Adrenal gland (tissue), 9 donors: ENCODE measurements at regions not wholly inside any gene's neighbourhood (a gene's known extent, or its start where the extent isn't known, plus 50 kb on each side); places are given as distances from the start of the nearest gene placed in this dataset.

Source experiments
- DNase-seq, 7 donors: peaks; one replicate each; pipeline ENCODE4 v3.0.0-alpha.2; 2019 to 2020
- H3K27ac ChIP-seq, 5 donors: fragments of 200-600 bp; sonication (generic) in 4 of 5; 1 replicate in 3 of 5; 2 replicates in 2 of 5; pipeline versions ENCODE4 v1.5.1 to v1.8.0; 2016 to 2020; ENCODE audit warnings: mild to moderate bottlenecking in 1 of 5
- H3K27me3 ChIP-seq: fragments of 200-600 bp; 2 replicates; pipeline ENCODE4 v1.8.0; 2021
- H3K36me3 ChIP-seq, 2 donors: fragments of 200-600 bp; replicated peaks in 1 of 2; 1 replicate in 1 of 2; 2 replicates in 1 of 2; pipeline versions ENCODE4 v1.5.1 to v1.8.0; 2018 to 2022
- H3K4me1 ChIP-seq, 2 donors: fragments of 200-600 bp; replicated peaks in 1 of 2; 1 replicate in 1 of 2; 2 replicates in 1 of 2; pipeline versions ENCODE4 v1.5.1 to v1.8.0; 2018 to 2021
- H3K4me3 ChIP-seq, 4 donors: fragments of 200-600 bp; sonication (generic) in 3 of 4; one replicate each; pipeline ENCODE4 v1.5.1; 2016 to 2018
- H3K9me3 ChIP-seq, 3 donors: fragments of 200-600 bp; sonication (generic) in 1 of 3; replicated peaks in 1 of 3; 1 replicate in 2 of 3; 2 replicates in 1 of 3; pipeline versions ENCODE4 v1.5.1 to v1.8.0; 2016 to 2021
- CTCF ChIP-seq, 6 experiments: fragments of 450-650 bp in 4 of 6; fragments of 200-600 bp in 2 of 6; sonication (generic) in 1 of 6; IDR thresholded peaks; 1 replicate in 5 of 6; 2 replicates in 1 of 6; pipeline versions ENCODE4 v1.5.1 to v1.8.0; 2016 to 2021; ENCODE audit warnings: antibody characterized with exemption in 6 of 6, mild to moderate bottlenecking in 2 of 6, moderate library complexity in 1 of 6
- POLR2A ChIP-seq, 2 donors: fragments of 450-650 bp; IDR thresholded peaks; one replicate each; pipeline ENCODE4 v1.6.1; 2017; ENCODE audit warnings: antibody characterized with exemption in 2 of 2, mild to moderate bottlenecking in 2 of 2, moderate library complexity in 1 of 2
- WGBS, 4 donors: extraction: QIAGEN DNeasy Blood & Tissue Kit in 2 of 4; methylation state at CpG; one replicate each; pipeline versions ENCODE4 v1.1.5 to v1.1.7; 2013 to 2017; 5-methylcytosine and 5-hydroxymethylcytosine counted together
- intact Hi-C, 2 donors: fragments of 100-400 bp; cut with DNase I; formaldehyde crosslinking; loops; one replicate each; pipeline versions ENCODE4 v1.14.1 to v1.15.0; 2022 to 2023
- donor health status: healthy with polysubstance abuse.
- donor health status: Bipolar disorder and iron deficiency.
- donor health status: DM: yes; HTN: yes; CAD: no.
- donor health status: DM: no; HTN: no; CAD: no.
- donor health status: DM: no; HTN: no; CAD: no.

DNA sequence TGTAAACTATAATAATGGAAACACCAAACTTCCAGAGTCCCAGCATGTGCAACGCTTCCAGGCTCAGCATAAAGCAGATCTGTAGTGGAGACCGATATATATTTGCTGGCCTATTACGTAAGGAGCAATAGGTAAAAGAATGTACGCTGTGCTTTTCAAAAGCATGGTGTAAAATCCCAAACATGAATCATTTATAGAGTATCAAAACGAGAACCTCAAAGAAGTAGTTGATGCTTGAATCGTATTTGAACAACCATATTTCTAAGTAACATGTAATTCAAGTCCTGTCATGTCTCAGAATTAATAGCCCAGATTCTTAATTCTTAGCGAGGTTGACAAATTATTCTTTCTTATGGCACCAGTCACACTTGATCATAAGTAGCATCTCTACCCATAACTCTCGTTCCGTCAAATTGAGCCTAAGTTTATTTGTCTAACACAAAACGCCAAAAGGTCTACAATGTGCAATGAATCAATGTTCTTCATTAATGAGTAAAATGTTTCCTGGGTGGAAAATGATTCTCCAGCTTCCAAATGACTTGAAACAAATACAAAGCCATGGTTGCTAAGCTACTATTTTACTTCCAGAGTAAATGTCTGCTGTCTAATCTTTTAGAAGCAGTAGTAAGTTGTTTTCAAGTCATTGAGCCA, 811.5 kb upstream of the FRG1 start:
- H3K4me1 ChIP-seq = no peaks in the 10 kb centered on the region
- H3K36me3 ChIP-seq = no peaks in the 10 kb centered on the region
- DNase-seq = no peak
- H3K9me3 ChIP-seq = no peaks in the 10 kb centered on the region
- H3K4me3 ChIP-seq = no peak overlapping the region
- intact Hi-C loops = no loop called here
- H3K27me3 ChIP-seq = no peaks in the 10 kb centered on the region
- H3K27ac ChIP-seq = no peak overlapping the region
- 52 to 58% (median 56%) methylated on average over 10 of the region's 10 CpGs for WGBS, 4 donors
- TF ChIP-seq CTCF (IDR thresholded peaks at IDR 0.05) = no peak
- no peak for TF ChIP-seq POLR2A (IDR thresholded peaks at IDR 0.05)

DNA sequence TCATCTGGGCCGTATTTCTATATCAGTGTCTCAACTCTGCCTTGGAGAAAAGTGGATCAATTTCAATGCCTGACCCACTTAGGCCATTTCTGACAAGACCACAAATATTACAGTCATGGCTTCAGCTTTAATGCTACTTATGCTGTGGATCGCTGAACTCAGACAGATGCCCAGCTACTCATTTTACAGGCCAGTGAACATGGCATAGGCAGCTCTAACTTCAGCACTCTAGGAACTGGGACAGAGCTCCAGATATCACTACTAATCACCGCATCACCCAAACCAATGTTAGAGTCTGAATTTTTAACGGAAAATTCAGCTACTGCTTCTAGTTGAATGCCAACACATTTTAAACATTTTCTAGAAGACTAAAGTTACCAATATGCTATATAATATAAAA, 809.6 kb upstream of the FRG1 start:
- TF ChIP-seq CTCF (IDR thresholded peaks at IDR 0.05) (no peak), POLR2A (IDR thresholded peaks at IDR 0.05) (no peak)
- Histone ChIP-seq H3K36me3 (no peaks in the 10 kb centered on the region), H3K4me3 (no peak overlapping the region), H3K4me1 (no peaks in the 10 kb centered on the region), H3K9me3 (no peaks in the 10 kb centered on the region), H3K27me3 (no peaks in the 10 kb centered on the region), H3K27ac (no peak overlapping the region)
- 79 to 92% (median 86%) methylated on average over 4 of the region's 4 CpGs for WGBS, 4 donors
- intact Hi-C loops = no loop called here
- DNase-seq = no peak

- no peaks in the 10 kb centered on the region for H3K4me1 ChIP-seq
- DNase-seq = no peak
- no peaks in the 10 kb centered on the region for H3K27me3 ChIP-seq
- no peak overlapping the region for H3K27ac ChIP-seq
- H3K9me3 ChIP-seq = no peaks in the 10 kb centered on the region
- intact Hi-C loops = no loop called here
- WGBS, 4 donors = 71 to 79% (median 75%) methylated on average over 3 to 4 of the region's 4 CpGs
- TF ChIP-seq POLR2A (IDR thresholded peaks at IDR 0.05) (no peak), CTCF (IDR thresholded peaks at IDR 0.05) (no peak)
- H3K4me3 ChIP-seq = no peak overlapping the region
- H3K36me3 ChIP-seq = no peaks in the 10 kb centered on the region
These were observed 804.2 kb upstream of the FRG1 start for GRCh38 chr4:189136462-189136861.

DNA sequence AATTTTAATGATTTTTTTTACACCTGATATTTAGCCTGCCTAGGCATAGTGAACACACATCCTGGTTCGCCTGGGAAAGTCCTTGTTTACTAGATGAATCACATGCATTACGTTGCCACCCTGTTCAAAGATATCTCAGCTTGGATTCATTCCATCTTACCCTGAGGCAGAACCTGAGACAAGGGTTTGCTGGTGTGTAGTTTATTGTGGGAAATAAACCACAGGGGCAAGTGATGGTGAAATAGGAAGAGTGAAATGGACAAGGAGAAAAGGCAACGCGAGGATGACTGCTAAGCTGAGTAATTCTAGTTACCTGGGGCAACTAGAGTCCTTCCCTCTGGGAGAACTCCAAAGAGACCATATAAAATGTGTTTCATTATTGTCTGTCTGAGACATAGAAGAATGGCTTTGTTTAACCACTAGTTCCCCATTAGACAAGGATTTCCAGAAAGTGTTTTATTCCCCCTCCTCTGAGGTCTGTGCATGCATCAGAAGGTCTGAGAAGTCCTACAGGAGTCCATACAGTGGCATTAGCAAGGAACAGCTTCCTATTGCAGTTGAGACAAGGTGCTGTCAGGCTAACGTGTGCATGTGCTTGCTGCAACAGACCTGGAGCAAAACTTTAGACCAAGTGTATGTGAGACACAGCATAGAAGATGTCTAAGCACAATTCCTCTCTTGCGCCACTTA, 797.3 kb upstream of the FRG1 start:
- no peak overlapping the region for H3K27ac ChIP-seq
- no peak for TF ChIP-seq POLR2A (IDR thresholded peaks at IDR 0.05)
- TF ChIP-seq CTCF (IDR thresholded peaks at IDR 0.05) = no peak
- no peak for DNase-seq
- H3K27me3 ChIP-seq = no peaks in the 10 kb centered on the region
- intact Hi-C loops = no loop called here
- no peaks in the 10 kb centered on the region for H3K36me3 ChIP-seq
- H3K4me1 ChIP-seq = no peaks in the 10 kb centered on the region
- no peak overlapping the region for H3K4me3 ChIP-seq
- no peaks in the 10 kb centered on the region for H3K9me3 ChIP-seq
- WGBS, 4 donors = 52 to 70% (median 66%) methylated on average over 5 to 6 of the region's 6 CpGs
